DND-41 (cell line): ENCODE measurements at regions not wholly inside any gene's neighbourhood (a gene's known extent, or its start where the extent isn't known, plus 50 kb on each side); places are given as distances from the start of the nearest gene placed in this dataset.

Experiments used
- ATAC-seq: fragments of 200-7000 bp; cut with Tn5 transposase; 3 replicates; pipeline ENCODE4 v1.9.1; 2021; ENCODE audit warnings: low read depth; ENCODE audit not compliant: insufficient read depth
- DNase-seq: peaks from one replicate; pipeline ENCODE4 v3.0.0-alpha.2; 2020
- H2AFZ ChIP-seq: 2 replicates; pipeline ENCODE4 v1.6.0; 2012; ENCODE audit warnings: low read depth, low read length
- H3K27ac ChIP-seq: 2 replicates; pipeline ENCODE4 v1.5.1; 2012; ENCODE audit warnings: low read length, inconsistent platforms
- H3K27me3 ChIP-seq: fragments of 200-600 bp; sonication (generic); 2 replicates; pipeline ENCODE4 v1.6.0; 2012; ENCODE audit warnings: low read length, mild to moderate bottlenecking, inconsistent platforms; ENCODE audit not compliant: insufficient read depth, poor library complexity
- H3K36me3 ChIP-seq: 2 replicates; pipeline ENCODE4 v1.5.1; 2012; ENCODE audit warnings: low read length, inconsistent platforms; ENCODE audit not compliant: insufficient read depth
- H3K4me1 ChIP-seq: 2 replicates; pipeline ENCODE4 v1.5.1; 2012; ENCODE audit warnings: mild to moderate bottlenecking, low read length; ENCODE audit not compliant: insufficient read depth
- H3K4me2 ChIP-seq: 2 replicates; pipeline ENCODE4 v1.6.0; 2012; ENCODE audit warnings: mild to moderate bottlenecking, moderate library complexity, low read length, inconsistent platforms; ENCODE audit not compliant: insufficient read depth
- H3K4me3 ChIP-seq, 2 experiments: fragments of 200-600 bp in 1 of 2; shearing (Covaris generic) in 1 of 2; 2 replicates each; pipeline ENCODE4 v1.5.1; 2012 to 2016; ENCODE audit warnings: inconsistent platforms in 2 of 2, low read length in 2 of 2, mild to moderate bottlenecking in 2 of 2, low read depth in 1 of 2, moderate library complexity in 1 of 2
- H3K79me2 ChIP-seq: 2 replicates; pipeline ENCODE4 v1.6.0; 2012; ENCODE audit warnings: low read length, inconsistent platforms; ENCODE audit not compliant: insufficient read depth
- H3K9ac ChIP-seq: 2 replicates; pipeline ENCODE4 v1.6.0; 2012; ENCODE audit warnings: low read depth, mild to moderate bottlenecking, inconsistent platforms, low read length, moderate library complexity
- H3K9me3 ChIP-seq: 2 replicates; pipeline ENCODE4 v1.5.1; 2012; ENCODE audit warnings: low read length, moderate library complexity, mild to moderate bottlenecking, inconsistent platforms; ENCODE audit not compliant: insufficient read depth, severe bottlenecking
- H4K20me1 ChIP-seq: 2 replicates; pipeline ENCODE4 v1.6.0; 2012; ENCODE audit warnings: low read length; ENCODE audit not compliant: insufficient read depth
- CTCF ChIP-seq: IDR thresholded peaks from 2 replicates; pipeline ENCODE4 v1.5.1; 2012; ENCODE audit warnings: borderline replicate concordance, low read length, moderate library complexity, mild to moderate bottlenecking; ENCODE audit not compliant: poor library complexity, severe bottlenecking; ENCODE audit errors: extremely low read depth
- EZH2 ChIP-seq: IDR thresholded peaks from 3 replicates; pipeline ENCODE4 v1.6.1; 2012; ENCODE audit warnings: borderline replicate concordance, low read depth, mild to moderate bottlenecking, moderate library complexity, low read length, inconsistent platforms; ENCODE audit not compliant: severe bottlenecking

GRCh38 chr16:17757808-17758207, 287.0 kb upstream of the XYLT1 start:
- H3K4me2 ChIP-seq = no peak overlapping the region
- H3K27me3 ChIP-seq = no peaks in the 10 kb centered on the region
- H4K20me1 ChIP-seq = no peaks in the 10 kb centered on the region
- no peak for ATAC-seq
- no peaks in the 10 kb centered on the region for H3K4me1 ChIP-seq
- TF ChIP-seq EZH2 (no peak), CTCF (no peak)
- H3K4me3 ChIP-seq = no peak overlapping the region
- H3K79me2 ChIP-seq = no peaks in the 10 kb centered on the region
- H3K9ac ChIP-seq = no peak overlapping the region
- no peaks in the 10 kb centered on the region for H3K9me3 ChIP-seq
- H3K27ac ChIP-seq = no peak overlapping the region
- DNase-seq = no peak
- no peaks in the 10 kb centered on the region for H3K36me3 ChIP-seq
- no peak overlapping the region for H2AFZ ChIP-seq

GRCh38 chr16:17755158-17755557, 284.4 kb upstream of the XYLT1 start:
- Histone ChIP-seq H3K9ac (no peak overlapping the region), H2AFZ (no peak overlapping the region), H3K4me3 (no peak overlapping the region), H3K27me3 (no peaks in the 10 kb centered on the region), H3K4me2 (no peak overlapping the region), H3K9me3 (no peaks in the 10 kb centered on the region), H3K36me3 (no peaks in the 10 kb centered on the region), H3K4me1 (no peaks in the 10 kb centered on the region), H3K27ac (no peak overlapping the region), H4K20me1 (no peaks in the 10 kb centered on the region), H3K79me2 (no peaks in the 10 kb centered on the region)
- ATAC-seq (no peak), DNase-seq (no peak)
- TF ChIP-seq CTCF (no peak), EZH2 (no peak)

- TF ChIP-seq CTCF (no peak), EZH2 (no peak)
- H3K36me3 ChIP-seq = no peaks in the 10 kb centered on the region
- no peaks in the 10 kb centered on the region for H4K20me1 ChIP-seq
- no peaks in the 10 kb centered on the region for H3K27me3 ChIP-seq
- no peak overlapping the region for H3K27ac ChIP-seq
- H3K4me1 ChIP-seq = no peaks in the 10 kb centered on the region
- no peaks in the 10 kb centered on the region for H3K9me3 ChIP-seq
- DNase-seq = no peak
- no peak overlapping the region for H3K4me3 ChIP-seq
- no peaks in the 10 kb centered on the region for H3K79me2 ChIP-seq
- no peak overlapping the region for H2AFZ ChIP-seq
- H3K4me2 ChIP-seq = no peak overlapping the region
- H3K9ac ChIP-seq = no peak overlapping the region
- ATAC-seq = no peak
These were observed 282.7 kb upstream of the XYLT1 start for GRCh38 chr16:17753434-17753833.

GRCh38 chr16:17749706-17750105, 278.9 kb upstream of the XYLT1 start:
- no peak overlapping the region for H3K4me2 ChIP-seq
- no peaks in the 10 kb centered on the region for H4K20me1 ChIP-seq
- H2AFZ ChIP-seq = no peak overlapping the region
- no peak overlapping the region for H3K4me3 ChIP-seq
- no peak overlapping the region for H3K9ac ChIP-seq
- ATAC-seq (no peak), DNase-seq (no peak)
- H3K27ac ChIP-seq = no peak overlapping the region
- no peaks in the 10 kb centered on the region for H3K27me3 ChIP-seq
- no peaks in the 10 kb centered on the region for H3K79me2 ChIP-seq
- TF ChIP-seq CTCF = no peak
- TF ChIP-seq EZH2 = no peak
- no peaks in the 10 kb centered on the region for H3K36me3 ChIP-seq
- H3K4me1 ChIP-seq = no peaks in the 10 kb centered on the region
- no peaks in the 10 kb centered on the region for H3K9me3 ChIP-seq
